H1 (cell line): ENCODE measurements at regions not wholly inside any gene's neighbourhood (a gene's known extent, or its start where the extent isn't known, plus 50 kb on each side); places are given as distances from the start of the nearest gene placed in this dataset.

Experiments used
- KDM1A ChIP-seq: fragments of 200-600, 300-600 bp; sonication (generic); IDR thresholded peaks from 2 replicates; pipeline ENCODE4 v1.7.1; 2016; ENCODE audit warnings: mild to moderate bottlenecking, low read length, borderline replicate concordance

DNA sequence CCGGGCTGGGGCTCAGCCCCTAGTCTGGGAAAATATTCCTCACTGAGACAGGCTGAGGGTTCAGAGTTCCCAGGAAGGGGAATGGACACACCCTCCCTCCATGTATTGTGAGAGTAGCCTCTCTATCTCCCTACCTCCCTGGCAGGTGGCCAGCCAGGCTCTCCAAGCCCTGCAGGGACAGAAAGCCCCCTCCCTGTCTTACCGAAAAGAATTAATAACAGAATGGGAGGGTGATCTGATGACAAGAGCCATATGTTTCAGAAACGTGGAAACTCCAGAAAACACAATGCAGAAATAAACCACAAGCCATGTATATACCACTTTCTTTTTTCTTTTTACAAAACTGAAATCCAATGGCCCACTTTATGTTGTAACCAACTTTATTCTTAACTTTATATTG, 140.0 kb downstream of the CHST1 start (continued):
- no peak for TF ChIP-seq KDM1A
